K562 (cell line): ENCODE measurements at regions not wholly inside any gene's neighbourhood (a gene's known extent, or its start where the extent isn't known, plus 50 kb on each side); places are given as distances from the start of the nearest gene placed in this dataset.
A peak's percentile ranks its signal among the peaks of the same experiment; 100 is the strongest.

ENCODE experiments used
- CCAR2 ChIP-seq: fragments of 200-400 bp; formaldehyde crosslinking; IDR thresholded peaks from 2 replicates; pipeline ENCODE4 v1.6.1; 2017; ENCODE audit warnings: mild to moderate bottlenecking, low read depth, low read length
- CEBPB ChIP-seq: fragments of 450-650 bp; IDR thresholded peaks from 2 replicates; pipeline ENCODE4 v1.6.1; 2016; ENCODE audit warnings: missing genetic modification characterization, missing compliant biosample characterization
- KDM1A ChIP-seq, 2 experiments: fragments of 450-650 bp; IDR thresholded peaks; 2 replicates each; pipeline ENCODE4 v1.6.1; 2016; ENCODE audit warnings: mild to moderate bottlenecking in 2 of 2
- KHSRP ChIP-seq: fragments of 450-650 bp; IDR thresholded peaks from 2 replicates; pipeline ENCODE4 v1.6.1; 2017
- LEF1 ChIP-seq: fragments of 450-650 bp; IDR thresholded peaks from 2 replicates; pipeline ENCODE4 v1.6.1; 2016; ENCODE audit warnings: mild to moderate bottlenecking
- RBM39 ChIP-seq: fragments of 200-400 bp; formaldehyde crosslinking; optimal IDR thresholded peaks from 2 replicates; pipeline ENCODE3; 2018; ENCODE audit warnings: low read depth, low read length
- SIN3B ChIP-seq: fragments of 450-650 bp; IDR thresholded peaks from 2 replicates; pipeline ENCODE4 v1.6.1; 2017; ENCODE audit warnings: low read depth, mild to moderate bottlenecking, moderate library complexity
- XRCC5 ChIP-seq: fragments of 200-400 bp; formaldehyde crosslinking; IDR thresholded peaks from 2 replicates; pipeline ENCODE4 v1.6.1; 2017; ENCODE audit warnings: low read depth, mild to moderate bottlenecking, low read length
- ZBTB33 ChIP-seq: sonication (generic); formaldehyde crosslinking; IDR thresholded peaks from 2 replicates; pipeline ENCODE4 v1.8.1; 2023; ENCODE audit warnings: mild to moderate bottlenecking, missing genetic modification reagents
- TF ChIP-seq, protein P1 (sequence below): sonication (generic); formaldehyde crosslinking; IDR thresholded peaks from 2 replicates; pipeline ENCODE4 v1.8.0; 2023; ENCODE audit warnings: mild to moderate bottlenecking, missing genetic modification reagents
- TF ChIP-seq, protein P2 (sequence below), 2 experiments: fragments of 450-650 bp; IDR thresholded peaks; 2 replicates each; pipeline ENCODE4 v1.6.1; 2016; ENCODE audit warnings: mild to moderate bottlenecking in 2 of 2, borderline replicate concordance in 1 of 2, low read depth in 1 of 2, moderate library complexity in 1 of 2
- TF ChIP-seq, protein P3 (sequence below): fragments of 250-450 bp; sonication (Bioruptor Pico); IDR thresholded peaks from 2 replicates; pipeline ENCODE4 v1.4.0; 2020; ENCODE audit warnings: mild to moderate bottlenecking, moderate library complexity

DNA sequence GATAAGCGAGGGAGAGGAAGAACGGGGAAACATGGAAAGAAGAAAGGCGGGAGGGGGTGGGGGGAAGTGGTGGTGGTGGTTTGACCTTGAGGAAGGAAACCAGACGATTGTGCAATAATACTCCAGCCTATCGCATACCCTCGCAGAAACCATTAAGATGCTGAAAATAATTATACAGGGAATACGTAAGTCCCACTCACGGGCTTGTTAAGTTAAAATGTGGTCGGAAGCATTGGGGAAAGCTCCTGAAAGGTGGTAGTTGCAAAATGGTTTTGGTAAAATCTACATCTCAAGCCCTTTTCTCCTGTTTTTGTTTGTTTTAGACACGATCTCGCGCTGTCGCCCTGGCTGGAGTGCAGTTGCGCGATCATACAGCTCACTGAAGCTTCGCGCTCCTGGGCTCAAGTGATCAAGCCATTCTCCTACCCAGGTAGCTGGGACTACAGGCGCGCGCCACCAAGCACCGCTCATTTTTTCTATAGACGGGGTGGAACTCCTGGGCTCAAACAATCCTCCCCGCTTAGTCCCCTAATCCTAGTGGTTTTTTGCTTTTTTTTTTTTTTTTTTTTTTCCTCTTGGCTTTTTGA is 128.9 kb upstream of the ZNF184 start (continued):
- TF ChIP-seq, protein P1, sequence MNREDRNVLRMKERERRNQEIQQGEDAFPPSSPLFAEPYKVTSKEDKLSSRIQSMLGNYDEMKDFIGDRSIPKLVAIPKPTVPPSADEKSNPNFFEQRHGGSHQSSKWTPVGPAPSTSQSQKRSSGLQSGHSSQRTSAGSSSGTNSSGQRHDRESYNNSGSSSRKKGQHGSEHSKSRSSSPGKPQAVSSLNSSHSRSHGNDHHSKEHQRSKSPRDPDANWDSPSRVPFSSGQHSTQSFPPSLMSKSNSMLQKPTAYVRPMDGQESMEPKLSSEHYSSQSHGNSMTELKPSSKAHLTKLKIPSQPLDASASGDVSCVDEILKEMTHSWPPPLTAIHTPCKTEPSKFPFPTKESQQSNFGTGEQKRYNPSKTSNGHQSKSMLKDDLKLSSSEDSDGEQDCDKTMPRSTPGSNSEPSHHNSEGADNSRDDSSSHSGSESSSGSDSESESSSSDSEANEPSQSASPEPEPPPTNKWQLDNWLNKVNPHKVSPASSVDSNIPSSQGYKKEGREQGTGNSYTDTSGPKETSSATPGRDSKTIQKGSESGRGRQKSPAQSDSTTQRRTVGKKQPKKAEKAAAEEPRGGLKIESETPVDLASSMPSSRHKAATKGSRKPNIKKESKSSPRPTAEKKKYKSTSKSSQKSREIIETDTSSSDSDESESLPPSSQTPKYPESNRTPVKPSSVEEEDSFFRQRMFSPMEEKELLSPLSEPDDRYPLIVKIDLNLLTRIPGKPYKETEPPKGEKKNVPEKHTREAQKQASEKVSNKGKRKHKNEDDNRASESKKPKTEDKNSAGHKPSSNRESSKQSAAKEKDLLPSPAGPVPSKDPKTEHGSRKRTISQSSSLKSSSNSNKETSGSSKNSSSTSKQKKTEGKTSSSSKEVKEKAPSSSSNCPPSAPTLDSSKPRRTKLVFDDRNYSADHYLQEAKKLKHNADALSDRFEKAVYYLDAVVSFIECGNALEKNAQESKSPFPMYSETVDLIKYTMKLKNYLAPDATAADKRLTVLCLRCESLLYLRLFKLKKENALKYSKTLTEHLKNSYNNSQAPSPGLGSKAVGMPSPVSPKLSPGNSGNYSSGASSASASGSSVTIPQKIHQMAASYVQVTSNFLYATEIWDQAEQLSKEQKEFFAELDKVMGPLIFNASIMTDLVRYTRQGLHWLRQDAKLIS (CRISPR knock-in tag): peak; percentile 49; the same call in 1 of the 2 replicates
- TF ChIP-seq CEBPB (tag) (peak; percentile 100), XRCC5 (no peak; the same call in 1 of the 2 replicates), SIN3B (no peak), KHSRP (no peak), CCAR2 (no peak), ZBTB33 (CRISPR knock-in tag) (no peak), RBM39 (no peak), LEF1 (peak; percentile 55; the same call in 1 of the 2 replicates), KDM1A (IDR thresholded peaks at IDR 0.05) (peak in 1 of 2 experiments; percentile 21; a peak in 1 of 4 replicates)
- TF ChIP-seq, protein P2, sequence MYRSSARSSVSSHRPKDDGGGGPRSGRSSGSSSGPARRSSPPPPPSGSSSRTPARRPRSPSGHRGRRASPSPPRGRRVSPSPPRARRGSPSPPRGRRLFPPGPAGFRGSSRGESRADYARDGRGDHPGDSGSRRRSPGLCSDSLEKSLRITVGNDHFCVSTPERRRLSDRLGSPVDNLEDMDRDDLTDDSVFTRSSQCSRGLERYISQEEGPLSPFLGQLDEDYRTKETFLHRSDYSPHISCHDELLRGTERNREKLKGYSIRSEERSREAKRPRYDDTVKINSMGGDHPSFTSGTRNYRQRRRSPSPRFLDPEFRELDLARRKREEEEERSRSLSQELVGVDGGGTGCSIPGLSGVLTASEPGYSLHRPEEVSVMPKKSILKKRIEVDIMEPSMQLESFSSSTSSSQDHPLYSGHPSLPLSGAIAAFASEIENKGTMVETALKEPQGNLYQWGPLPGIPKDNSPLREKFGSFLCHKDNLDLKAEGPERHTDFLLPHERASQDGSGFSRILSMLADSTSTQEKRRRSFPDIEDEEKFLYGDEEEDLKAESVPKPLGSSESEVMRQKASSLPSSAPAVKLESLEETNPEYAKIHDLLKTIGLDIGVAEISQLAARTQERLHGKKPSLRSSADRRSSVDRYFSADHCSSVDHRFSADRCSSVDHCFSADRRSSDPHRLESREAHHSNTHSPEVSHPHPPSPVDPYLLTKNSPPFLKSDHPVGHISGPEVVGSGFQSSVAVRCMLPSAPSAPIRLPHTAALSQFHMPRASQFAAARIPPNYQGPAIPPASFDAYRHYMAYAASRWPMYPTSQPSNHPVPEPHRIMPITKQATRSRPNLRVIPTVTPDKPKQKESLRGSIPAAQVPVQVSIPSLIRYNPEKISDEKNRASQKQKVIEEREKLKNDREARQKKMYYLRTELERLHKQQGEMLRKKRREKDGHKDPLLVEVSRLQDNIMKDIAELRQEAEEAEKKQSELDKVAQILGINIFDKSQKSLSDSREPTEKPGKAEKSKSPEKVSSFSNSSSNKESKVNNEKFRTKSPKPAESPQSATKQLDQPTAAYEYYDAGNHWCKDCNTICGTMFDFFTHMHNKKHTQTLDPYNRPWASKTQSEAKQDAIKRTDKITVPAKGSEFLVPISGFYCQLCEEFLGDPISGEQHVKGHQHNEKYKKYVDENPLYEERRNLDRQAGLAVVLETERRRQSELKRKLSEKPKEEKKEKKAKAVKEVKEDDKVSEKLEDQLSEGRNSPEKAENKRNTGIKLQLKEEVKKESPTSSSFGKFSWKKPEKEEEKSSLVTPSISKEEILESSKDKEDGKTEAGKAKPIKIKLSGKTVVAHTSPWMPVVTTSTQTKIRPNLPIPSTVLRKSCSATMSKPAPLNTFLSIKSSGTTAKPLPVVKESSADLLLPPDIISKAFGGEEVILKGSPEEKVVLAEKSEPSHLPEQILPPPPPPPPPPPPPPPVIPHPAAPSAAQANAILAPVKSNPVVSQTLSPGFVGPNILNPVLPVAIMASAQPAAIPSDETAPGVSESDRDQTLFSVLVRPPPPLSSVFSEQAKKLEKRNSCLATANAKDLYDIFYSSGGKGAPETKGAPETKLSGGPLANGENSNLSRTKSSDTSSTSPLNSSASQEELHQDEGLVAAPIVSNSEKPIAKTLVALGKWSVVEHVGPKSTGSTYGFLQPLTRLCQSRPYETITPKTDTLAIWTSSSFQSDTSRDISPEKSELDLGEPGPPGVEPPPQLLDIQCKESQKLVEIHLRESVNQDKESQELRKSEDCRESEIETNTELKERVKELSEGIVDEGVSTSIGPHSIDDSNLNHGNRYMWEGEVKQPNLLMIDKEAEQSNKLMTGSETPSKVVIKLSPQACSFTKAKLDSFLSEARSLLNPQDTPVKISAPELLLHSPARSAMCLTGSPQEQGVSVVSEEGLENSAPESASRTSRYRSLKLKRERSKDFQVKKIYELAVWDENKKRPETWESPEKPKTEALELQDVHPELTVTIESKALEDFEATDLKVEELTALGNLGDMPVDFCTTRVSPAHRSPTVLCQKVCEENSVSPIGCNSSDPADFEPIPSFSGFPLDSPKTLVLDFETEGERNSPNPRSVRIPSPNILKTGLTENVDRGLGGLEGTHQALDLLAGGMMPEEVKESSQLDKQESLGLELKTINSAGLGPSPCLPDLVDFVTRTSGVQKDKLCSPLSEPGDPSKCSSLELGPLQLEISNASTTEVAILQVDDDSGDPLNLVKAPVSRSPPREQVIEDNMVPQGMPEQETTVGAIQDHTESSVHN (IDR thresholded peaks at IDR 0.05; ENCODE audit: borderline replicate concordance in 1 of 2, low read depth in 1 of 2): no peak
- TF ChIP-seq, protein P3, sequence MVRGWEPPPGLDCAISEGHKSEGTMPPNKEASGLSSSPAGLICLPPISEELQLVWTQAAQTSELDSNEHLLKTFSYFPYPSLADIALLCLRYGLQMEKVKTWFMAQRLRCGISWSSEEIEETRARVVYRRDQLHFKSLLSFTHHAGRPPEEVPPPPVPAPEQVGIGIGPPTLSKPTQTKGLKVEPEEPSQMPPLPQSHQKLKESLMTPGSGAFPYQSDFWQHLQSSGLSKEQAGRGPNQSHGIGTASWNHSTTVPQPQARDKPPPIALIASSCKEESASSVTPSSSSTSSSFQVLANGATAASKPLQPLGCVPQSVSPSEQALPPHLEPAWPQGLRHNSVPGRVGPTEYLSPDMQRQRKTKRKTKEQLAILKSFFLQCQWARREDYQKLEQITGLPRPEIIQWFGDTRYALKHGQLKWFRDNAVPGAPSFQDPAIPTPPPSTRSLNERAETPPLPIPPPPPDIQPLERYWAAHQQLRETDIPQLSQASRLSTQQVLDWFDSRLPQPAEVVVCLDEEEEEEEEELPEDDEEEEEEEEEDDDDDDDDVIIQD (CRISPR knock-in tag): no peak
